ENCODE measurements at regions not wholly inside any gene's neighbourhood (a gene's known extent, or its start where the extent isn't known, plus 50 kb on each side); places are given as distances from the start of the nearest gene placed in this dataset.
"Not testable (repeated sequence)": the region's sequence is repeated elsewhere in the genome, so short reads cannot be mapped to it uniquely, and the experiment has no call there.

- H3K4me3 ChIP-seq (ENCODE audit: low read depth in 1 of 2, low read length in 2 of 2) = no peak overlapping the region
- H3K9me3 ChIP-seq (ENCODE audit: control insufficient read depth in 1 of 2, low read length in 2 of 2) = no peaks in the 10 kb centered on the region
These were observed 188.3 kb upstream of the WSB1 start for GRCh38 chr17:27105636-27106035.

GRCh38 chr17:27106347-27106981 lies 187.4 kb upstream of the WSB1 start:
- Histone ChIP-seq H3K27me3 (ENCODE audit: low read depth, low read length) (no peaks in the 10 kb centered on the region), H3K4me3 (ENCODE audit: low read depth in 1 of 2, low read length in 2 of 2) (no peak overlapping the region), H3K4me1 (ENCODE audit: control insufficient read depth in 1 of 2, insufficient read depth in 2 of 2, low read length in 2 of 2) (no peaks in the 10 kb centered on the region), H3K27ac (ENCODE audit: low read length) (no peak overlapping the region), H3K36me3 (ENCODE audit: control insufficient read depth in 1 of 2, insufficient read depth in 2 of 2, low read length in 2 of 2) (no peaks in the 10 kb centered on the region), H3K9me3 (ENCODE audit: control insufficient read depth in 1 of 2, low read length in 2 of 2) (no peaks in the 10 kb centered on the region)

More at GRCh38 chr17:27105636-27106035, 188.3 kb upstream of the WSB1 start:
- H3K27me3 ChIP-seq (ENCODE audit: low read depth, low read length) = no peaks in the 10 kb centered on the region
- H3K36me3 ChIP-seq (ENCODE audit: control insufficient read depth in 1 of 2, insufficient read depth in 2 of 2, low read length in 2 of 2) = no peaks in the 10 kb centered on the region
- H3K4me1 ChIP-seq (ENCODE audit: control insufficient read depth in 1 of 2, insufficient read depth in 2 of 2, low read length in 2 of 2) = no peaks in the 10 kb centered on the region
- no peak overlapping the region for H3K27ac ChIP-seq (ENCODE audit: low read length)

- Histone ChIP-seq H3K36me3 (ENCODE audit: control insufficient read depth in 1 of 2, insufficient read depth in 2 of 2, low read length in 2 of 2) (no peaks in the 10 kb centered on the region), H3K9me3 (ENCODE audit: control insufficient read depth in 1 of 2, low read length in 2 of 2) (no peaks in the 10 kb centered on the region)
These were observed 186.9 kb upstream of the WSB1 start for GRCh38 chr17:27106982-27107360.

GRCh38 chr17:27107386-27108328 lies 186.3 kb upstream of the WSB1 start:
- H3K27me3 ChIP-seq (ENCODE audit: low read depth, low read length); H3K36me3 ChIP-seq (ENCODE audit: control insufficient read depth in 1 of 2, insufficient read depth in 2 of 2, low read length in 2 of 2): not testable (repeated sequence)

More at GRCh38 chr17:27106982-27107360, 186.9 kb upstream of the WSB1 start:
- no peaks in the 10 kb centered on the region for H3K4me1 ChIP-seq (ENCODE audit: control insufficient read depth in 1 of 2, insufficient read depth in 2 of 2, low read length in 2 of 2)
- H3K4me3 ChIP-seq (ENCODE audit: low read depth in 1 of 2, low read length in 2 of 2) = no peak overlapping the region
- no peak overlapping the region for H3K27ac ChIP-seq (ENCODE audit: low read length)
- H3K27me3 ChIP-seq (ENCODE audit: low read depth, low read length) = no peaks in the 10 kb centered on the region

GRCh38 chr17:27109346-27109745 lies 184.6 kb upstream of the WSB1 start:
- no peaks in the 10 kb centered on the region for H3K4me1 ChIP-seq (ENCODE audit: control insufficient read depth in 1 of 2, insufficient read depth in 2 of 2, low read length in 2 of 2)
- no peaks in the 10 kb centered on the region for H3K36me3 ChIP-seq (ENCODE audit: control insufficient read depth in 1 of 2, insufficient read depth in 2 of 2, low read length in 2 of 2)
- no peaks in the 10 kb centered on the region for H3K27me3 ChIP-seq (ENCODE audit: low read depth, low read length)
- no peak overlapping the region for H3K27ac ChIP-seq (ENCODE audit: low read length)
- H3K9me3 ChIP-seq (ENCODE audit: control insufficient read depth in 1 of 2, low read length in 2 of 2) = no peaks in the 10 kb centered on the region
- no peak overlapping the region for H3K4me3 ChIP-seq (ENCODE audit: low read depth in 1 of 2, low read length in 2 of 2)

More at GRCh38 chr17:27107386-27108328, 186.3 kb upstream of the WSB1 start:
- not testable (repeated sequence) for H3K9me3 ChIP-seq (ENCODE audit: control insufficient read depth in 1 of 2, low read length in 2 of 2); H3K27ac ChIP-seq (ENCODE audit: low read length); H3K4me3 ChIP-seq (ENCODE audit: low read depth in 1 of 2, low read length in 2 of 2); H3K4me1 ChIP-seq (ENCODE audit: control insufficient read depth in 1 of 2, insufficient read depth in 2 of 2, low read length in 2 of 2)

- no peaks in the 10 kb centered on the region for H3K4me1 ChIP-seq (ENCODE audit: control insufficient read depth in 1 of 2, insufficient read depth in 2 of 2, low read length in 2 of 2)
- H3K27me3 ChIP-seq (ENCODE audit: low read depth, low read length) = no peaks in the 10 kb centered on the region
- no peak overlapping the region for H3K4me3 ChIP-seq (ENCODE audit: low read depth in 1 of 2, low read length in 2 of 2)
- H3K9me3 ChIP-seq (ENCODE audit: control insufficient read depth in 1 of 2, low read length in 2 of 2) = no peaks in the 10 kb centered on the region
- no peak overlapping the region for H3K27ac ChIP-seq (ENCODE audit: low read length)
- H3K36me3 ChIP-seq (ENCODE audit: control insufficient read depth in 1 of 2, insufficient read depth in 2 of 2, low read length in 2 of 2) = no peaks in the 10 kb centered on the region
These were observed 140.9 kb upstream of the WSB1 start for GRCh38 chr17:27153005-27153404.

- Histone ChIP-seq H3K4me1 (ENCODE audit: control insufficient read depth in 1 of 2, insufficient read depth in 2 of 2, low read length in 2 of 2) (no peaks in the 10 kb centered on the region), H3K27ac (ENCODE audit: low read length) (no peak overlapping the region), H3K36me3 (ENCODE audit: control insufficient read depth in 1 of 2, insufficient read depth in 2 of 2, low read length in 2 of 2) (no peaks in the 10 kb centered on the region), H3K9me3 (ENCODE audit: control insufficient read depth in 1 of 2, low read length in 2 of 2) (peaks cover 0 to 2% of the 10 kb centered on the region in 2 donors), H3K4me3 (ENCODE audit: low read depth in 1 of 2, low read length in 2 of 2) (no peak overlapping the region), H3K27me3 (ENCODE audit: low read depth, low read length) (no peaks in the 10 kb centered on the region)
These were observed 138.0 kb upstream of the WSB1 start for GRCh38 chr17:27155866-27156265.

GRCh38 chr17:27157297-27157696 lies 136.6 kb upstream of the WSB1 start:
- Histone ChIP-seq H3K4me3 (ENCODE audit: low read depth in 1 of 2, low read length in 2 of 2) (no peak overlapping the region), H3K36me3 (ENCODE audit: control insufficient read depth in 1 of 2, insufficient read depth in 2 of 2, low read length in 2 of 2) (no peaks in the 10 kb centered on the region), H3K27ac (ENCODE audit: low read length) (no peak overlapping the region), H3K27me3 (ENCODE audit: low read depth, low read length) (no peaks in the 10 kb centered on the region), H3K9me3 (ENCODE audit: control insufficient read depth in 1 of 2, low read length in 2 of 2) (peaks cover 0 to 2% of the 10 kb centered on the region in 2 donors), H3K4me1 (ENCODE audit: control insufficient read depth in 1 of 2, insufficient read depth in 2 of 2, low read length in 2 of 2) (no peaks in the 10 kb centered on the region)

GRCh38 chr17:27157898-27158297 lies 136.0 kb upstream of the WSB1 start:
- H3K9me3 ChIP-seq (ENCODE audit: control insufficient read depth in 1 of 2, low read length in 2 of 2) = peaks cover 0 to 2% of the 10 kb centered on the region in 2 donors
- no peak overlapping the region for H3K4me3 ChIP-seq (ENCODE audit: low read depth in 1 of 2, low read length in 2 of 2)
- H3K36me3 ChIP-seq (ENCODE audit: control insufficient read depth in 1 of 2, insufficient read depth in 2 of 2, low read length in 2 of 2) = no peaks in the 10 kb centered on the region
- no peak overlapping the region for H3K27ac ChIP-seq (ENCODE audit: low read length)
- no peaks in the 10 kb centered on the region for H3K4me1 ChIP-seq (ENCODE audit: control insufficient read depth in 1 of 2, insufficient read depth in 2 of 2, low read length in 2 of 2)
- no peaks in the 10 kb centered on the region for H3K27me3 ChIP-seq (ENCODE audit: low read depth, low read length)

GRCh38 chr17:27158382-27158781 lies 135.5 kb upstream of the WSB1 start:
- Histone ChIP-seq H3K9me3 (ENCODE audit: control insufficient read depth in 1 of 2, low read length in 2 of 2) (peaks cover 0 to 2% of the 10 kb centered on the region in 2 donors), H3K4me1 (ENCODE audit: control insufficient read depth in 1 of 2, insufficient read depth in 2 of 2, low read length in 2 of 2) (no peaks in the 10 kb centered on the region), H3K36me3 (ENCODE audit: control insufficient read depth in 1 of 2, insufficient read depth in 2 of 2, low read length in 2 of 2) (no peaks in the 10 kb centered on the region), H3K27ac (ENCODE audit: low read length) (no peak overlapping the region), H3K4me3 (ENCODE audit: low read depth in 1 of 2, low read length in 2 of 2) (no peak overlapping the region), H3K27me3 (ENCODE audit: low read depth, low read length) (no peaks in the 10 kb centered on the region)

- Histone ChIP-seq H3K27ac (ENCODE audit: low read length) (no peak overlapping the region), H3K9me3 (ENCODE audit: control insufficient read depth in 1 of 2, low read length in 2 of 2) (peaks cover 0 to 2% of the 10 kb centered on the region in 2 donors), H3K27me3 (ENCODE audit: low read depth, low read length) (no peaks in the 10 kb centered on the region), H3K4me3 (ENCODE audit: low read depth in 1 of 2, low read length in 2 of 2) (no peak overlapping the region), H3K4me1 (ENCODE audit: control insufficient read depth in 1 of 2, insufficient read depth in 2 of 2, low read length in 2 of 2) (no peaks in the 10 kb centered on the region), H3K36me3 (ENCODE audit: control insufficient read depth in 1 of 2, insufficient read depth in 2 of 2, low read length in 2 of 2) (no peaks in the 10 kb centered on the region)
These were observed 113.6 kb upstream of the WSB1 start for GRCh38 chr17:27180322-27180721.
